ENCODE measurements at regions not wholly inside any gene's neighbourhood (a gene's known extent, or its start where the extent isn't known, plus 50 kb on each side); places are given as distances from the start of the nearest gene placed in this dataset.

DNA sequence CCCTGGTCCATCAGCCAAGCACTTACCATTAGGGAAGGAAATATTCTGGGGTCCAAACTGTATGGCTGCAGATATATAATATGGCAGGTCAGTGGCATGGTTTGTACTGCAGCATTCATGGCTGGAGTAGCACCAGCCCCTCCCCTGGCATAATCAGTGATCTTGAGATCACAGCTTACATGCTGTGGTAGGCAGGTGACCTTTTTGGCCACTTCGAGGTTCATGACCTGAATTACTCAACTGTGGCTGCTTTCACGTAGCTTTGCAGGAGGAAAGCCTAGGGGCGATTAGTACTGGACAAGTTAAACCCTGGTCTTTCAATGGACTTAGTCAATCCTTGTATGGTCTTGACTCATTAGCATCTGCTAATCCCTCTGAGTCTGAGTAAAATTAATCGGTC, 169.8 kb downstream of the SPRY2 start:
- H3K9me2 ChIP-seq (ENCODE audit: insufficient read depth), result peaks cover 17% of the 10 kb centered on the region
- Mint-ChIP-seq H3K27ac (no peak overlapping the region), H3K4me1 (peaks cover 5% of the 10 kb centered on the region), H3K4me3 (no peak overlapping the region), H3K9me3 (no peaks in the 10 kb centered on the region), H3K27me3 (ENCODE audit: insufficient read depth, low read depth, poor library complexity) (no peaks in the 10 kb centered on the region), H3K36me3 (ENCODE audit: low read depth) (no peaks in the 10 kb centered on the region)
- no peak overlapping the region for H3K27ac ChIP-seq (ENCODE audit: low read depth)
- H3K36me3 ChIP-seq (ENCODE audit: insufficient read depth), result no peaks in the 10 kb centered on the region; the same call in 1 of the 2 replicates
- no peak overlapping the region for H3K4me2 ChIP-seq
- H3K4me3 ChIP-seq, result no peak overlapping the region
- H2AFZ ChIP-seq, result no peak overlapping the region
- no peaks in the 10 kb centered on the region for H3K79me2 ChIP-seq (replicated peaks; ENCODE audit: insufficient read depth)
- TF ChIP-seq EZH2 (IDR thresholded peaks at IDR 0.05; ENCODE audit: low read depth, unreplicated experiment) (no peak), CREB1 (CRISPR knock-in tag; IDR thresholded peaks at IDR 0.05; ENCODE audit: low read depth) (no peak), ZNF462 (CRISPR knock-in tag; IDR thresholded peaks at IDR 0.05) (no peak), NANOG (IDR thresholded peaks at IDR 0.05; ENCODE audit: borderline replicate concordance) (no peak), JUNB (IDR thresholded peaks at IDR 0.05; ENCODE audit: unreplicated experiment) (no peak), POLR2AphosphoS5 (IDR thresholded peaks at IDR 0.05; ENCODE audit: low read depth) (no peak), REST (IDR thresholded peaks at IDR 0.05; ENCODE audit: unreplicated experiment) (no peak), EZH2phosphoT487 (IDR thresholded peaks at IDR 0.05; ENCODE audit: unreplicated experiment) (no peak), STAT1 (IDR thresholded peaks at IDR 0.05; ENCODE audit: unreplicated experiment) (no peak)
- TF ChIP-seq, protein P1, sequence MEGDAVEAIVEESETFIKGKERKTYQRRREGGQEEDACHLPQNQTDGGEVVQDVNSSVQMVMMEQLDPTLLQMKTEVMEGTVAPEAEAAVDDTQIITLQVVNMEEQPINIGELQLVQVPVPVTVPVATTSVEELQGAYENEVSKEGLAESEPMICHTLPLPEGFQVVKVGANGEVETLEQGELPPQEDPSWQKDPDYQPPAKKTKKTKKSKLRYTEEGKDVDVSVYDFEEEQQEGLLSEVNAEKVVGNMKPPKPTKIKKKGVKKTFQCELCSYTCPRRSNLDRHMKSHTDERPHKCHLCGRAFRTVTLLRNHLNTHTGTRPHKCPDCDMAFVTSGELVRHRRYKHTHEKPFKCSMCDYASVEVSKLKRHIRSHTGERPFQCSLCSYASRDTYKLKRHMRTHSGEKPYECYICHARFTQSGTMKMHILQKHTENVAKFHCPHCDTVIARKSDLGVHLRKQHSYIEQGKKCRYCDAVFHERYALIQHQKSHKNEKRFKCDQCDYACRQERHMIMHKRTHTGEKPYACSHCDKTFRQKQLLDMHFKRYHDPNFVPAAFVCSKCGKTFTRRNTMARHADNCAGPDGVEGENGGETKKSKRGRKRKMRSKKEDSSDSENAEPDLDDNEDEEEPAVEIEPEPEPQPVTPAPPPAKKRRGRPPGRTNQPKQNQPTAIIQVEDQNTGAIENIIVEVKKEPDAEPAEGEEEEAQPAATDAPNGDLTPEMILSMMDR (conservative IDR thresholded peaks at IDR 0.05; ENCODE audit: low read depth in 2 of 2), result no peak
- no peaks in the 10 kb centered on the region for H3F3A ChIP-seq (replicated peaks; ENCODE audit: low read depth)
- no peaks in the 10 kb centered on the region for H4K20me1 ChIP-seq (replicated peaks; ENCODE audit: insufficient read depth)
- no peak for ATAC-seq
- no peaks in the 10 kb centered on the region for H3K27me3 ChIP-seq (ENCODE audit: insufficient read depth)
- H3K4me1 ChIP-seq (ENCODE audit: insufficient read depth), result no peaks in the 10 kb centered on the region
- no peak for DNase-seq (ENCODE audit: low spot score)

All from GM23338 (cell line).